A673 (cell line): ENCODE measurements at regions not wholly inside any gene's neighbourhood (a gene's known extent, or its start where the extent isn't known, plus 50 kb on each side); places are given as distances from the start of the nearest gene placed in this dataset.

Experiments
- CTCF ChIP-seq: fragments of 300-800, 200-600 bp; sonication (generic); conservative IDR thresholded peaks from 2 replicates; pipeline ENCODE4 v1.5.1; 2017; ENCODE audit warnings: low read depth, mild to moderate bottlenecking, antibody characterized with exemption, low read length, moderate library complexity, mixed read lengths
- EZH2 ChIP-seq: fragments of 200-600 bp; sonication (generic); IDR thresholded peaks from 2 replicates; pipeline ENCODE4 v1.6.1; 2017; ENCODE audit warnings: borderline replicate concordance, low read depth, mild to moderate bottlenecking, mixed read lengths, antibody characterized with exemption, low read length; ENCODE audit not compliant: poor library complexity, severe bottlenecking

- no peak for TF ChIP-seq CTCF
- TF ChIP-seq EZH2, result no peak
These were observed 143.2 kb upstream of the RGS6 start for GRCh38 chr14:71789005-71789404.
